ENCODE measurements at regions not wholly inside any gene's neighbourhood (a gene's known extent, or its start where the extent isn't known, plus 50 kb on each side); places are given as distances from the start of the nearest gene placed in this dataset.

DNA sequence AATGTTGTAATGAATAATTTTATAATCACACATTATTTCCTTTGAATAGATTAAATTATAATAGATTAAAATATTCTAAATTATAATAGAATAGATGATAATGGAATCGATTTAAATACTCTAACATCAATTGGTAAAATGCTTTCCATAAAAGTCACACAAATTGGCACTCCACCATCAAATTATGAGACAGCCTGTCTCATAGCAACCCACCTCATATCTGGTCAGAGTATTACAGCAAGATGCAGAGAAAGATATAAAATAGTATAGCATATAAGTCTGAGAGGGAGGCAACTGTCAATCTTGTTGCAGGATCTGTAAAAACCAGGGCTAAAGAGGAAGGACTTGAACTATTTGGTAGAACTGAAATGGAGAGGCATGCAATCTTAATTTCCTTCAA lies 98.4 kb upstream of the NCKAP5 start:
- 86% methylated on average over 1 of the region's 1 CpG for WGBS (ENCODE audit: insufficient coverage, low lambda C conversion rate)
- no peaks in the 10 kb centered on the region for H3K36me3 ChIP-seq (ENCODE audit: control insufficient read depth, insufficient read depth, low read length)
- H3K27ac ChIP-seq (ENCODE audit: low read length): no peak overlapping the region
- H3K4me3 ChIP-seq (ENCODE audit: low read length): no peak overlapping the region
- H3K9me3 ChIP-seq (ENCODE audit: control insufficient read depth, low read depth, low read length): no peaks in the 10 kb centered on the region
- no peak for DNase-seq
- H3K4me1 ChIP-seq (ENCODE audit: control insufficient read depth, insufficient read depth, low read length): no peaks in the 10 kb centered on the region
- no peaks in the 10 kb centered on the region for H3K27me3 ChIP-seq (ENCODE audit: control insufficient read depth, insufficient read depth, low read length)

DNA sequence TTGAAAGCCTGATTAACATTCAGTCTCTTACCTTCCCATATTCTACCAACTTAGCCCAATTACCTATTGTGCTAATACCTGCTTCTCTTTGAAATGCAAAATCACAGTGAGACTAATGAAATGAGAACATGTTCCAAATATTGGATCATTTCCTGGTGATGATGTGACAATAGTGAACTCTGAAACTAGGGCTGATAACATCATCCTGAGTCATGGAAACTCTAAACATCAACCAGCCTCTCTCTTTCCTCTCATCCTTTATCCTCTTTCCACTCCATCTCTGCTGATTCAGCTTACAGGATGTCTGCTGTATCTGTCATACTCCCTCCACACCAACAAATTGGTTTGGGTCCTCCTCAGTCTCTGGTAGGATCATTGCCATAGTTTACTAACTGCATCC lies 98.8 kb upstream of the NCKAP5 start:
- Histone ChIP-seq H3K36me3 (ENCODE audit: control insufficient read depth, insufficient read depth, low read length) (no peaks in the 10 kb centered on the region), H3K4me3 (ENCODE audit: low read length) (no peak overlapping the region), H3K9me3 (ENCODE audit: control insufficient read depth, low read depth, low read length) (no peaks in the 10 kb centered on the region), H3K27ac (ENCODE audit: low read length) (no peak overlapping the region), H3K27me3 (ENCODE audit: control insufficient read depth, insufficient read depth, low read length) (no peaks in the 10 kb centered on the region), H3K4me1 (ENCODE audit: control insufficient read depth, insufficient read depth, low read length) (no peaks in the 10 kb centered on the region)
- DNase-seq: no peak

GRCh38 chr2:133667968-133668367 lies 99.7 kb upstream of the NCKAP5 start:
- H3K4me3 ChIP-seq (ENCODE audit: low read length): no peak overlapping the region
- no peaks in the 10 kb centered on the region for H3K9me3 ChIP-seq (ENCODE audit: control insufficient read depth, low read depth, low read length)
- no CpG with 5 or more reads among the region's 1 CpG for WGBS (ENCODE audit: insufficient coverage, low lambda C conversion rate)

GRCh38 chr2:133668547-133668946 lies 100.3 kb upstream of the NCKAP5 start:
- WGBS (ENCODE audit: insufficient coverage, low lambda C conversion rate): 100% methylated on average over 2 of the region's 2 CpGs
- H3K27ac ChIP-seq (ENCODE audit: low read length): no peak overlapping the region
- no peaks in the 10 kb centered on the region for H3K9me3 ChIP-seq (ENCODE audit: control insufficient read depth, low read depth, low read length)
- H3K36me3 ChIP-seq (ENCODE audit: control insufficient read depth, insufficient read depth, low read length): no peaks in the 10 kb centered on the region
- H3K4me3 ChIP-seq (ENCODE audit: low read length): no peak overlapping the region
- H3K27me3 ChIP-seq (ENCODE audit: control insufficient read depth, insufficient read depth, low read length): no peaks in the 10 kb centered on the region
- no peak for DNase-seq
- no peaks in the 10 kb centered on the region for H3K4me1 ChIP-seq (ENCODE audit: control insufficient read depth, insufficient read depth, low read length)

More at GRCh38 chr2:133667968-133668367, 99.7 kb upstream of the NCKAP5 start:
- H3K4me1 ChIP-seq (ENCODE audit: control insufficient read depth, insufficient read depth, low read length): no peaks in the 10 kb centered on the region
- no peak overlapping the region for H3K27ac ChIP-seq (ENCODE audit: low read length)
- H3K36me3 ChIP-seq (ENCODE audit: control insufficient read depth, insufficient read depth, low read length): no peaks in the 10 kb centered on the region
- DNase-seq: no peak
- no peaks in the 10 kb centered on the region for H3K27me3 ChIP-seq (ENCODE audit: control insufficient read depth, insufficient read depth, low read length)

- WGBS (ENCODE audit: insufficient coverage, low lambda C conversion rate): no CpG with 5 or more reads among the region's 6 CpGs
- H3K9me3 ChIP-seq (ENCODE audit: control insufficient read depth, low read depth, low read length): no peaks in the 10 kb centered on the region
These were observed 105.1 kb upstream of the NCKAP5 start for GRCh38 chr2:133673305-133673905.

DNA sequence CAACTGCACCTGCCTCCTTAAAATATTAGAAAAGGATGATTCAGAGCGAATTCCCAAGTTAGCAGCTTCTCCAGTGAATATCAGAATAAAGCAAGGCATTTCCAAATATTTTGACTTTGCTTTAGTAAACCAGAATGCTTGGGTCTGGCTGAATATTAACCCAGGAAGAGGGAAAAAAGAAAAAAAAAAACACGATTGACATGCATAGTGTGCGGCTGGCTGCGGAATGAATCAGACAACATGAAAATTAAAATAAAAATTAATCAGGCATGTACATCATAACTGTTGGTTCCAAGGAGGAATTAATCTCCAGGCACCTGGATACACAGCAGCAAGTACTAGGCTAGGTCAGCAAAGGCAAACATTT lies 105.8 kb upstream of the NCKAP5 start:
- Histone ChIP-seq H3K9me3 (ENCODE audit: control insufficient read depth, low read depth, low read length) (no peaks in the 10 kb centered on the region), H3K27ac (ENCODE audit: low read length) (no peak overlapping the region), H3K4me1 (ENCODE audit: control insufficient read depth, insufficient read depth, low read length) (peaks cover 5% of the 10 kb centered on the region), H3K36me3 (ENCODE audit: control insufficient read depth, insufficient read depth, low read length) (no peaks in the 10 kb centered on the region), H3K27me3 (ENCODE audit: control insufficient read depth, insufficient read depth, low read length) (peaks cover 2% of the 10 kb centered on the region), H3K4me3 (ENCODE audit: low read length) (no peak overlapping the region)
- no peak for DNase-seq
- WGBS (ENCODE audit: insufficient coverage, low lambda C conversion rate): 30% methylated on average over 3 of the region's 4 CpGs

More at GRCh38 chr2:133673305-133673905, 105.1 kb upstream of the NCKAP5 start:
- Histone ChIP-seq H3K27me3 (ENCODE audit: control insufficient read depth, insufficient read depth, low read length) (peaks cover 2% of the 10 kb centered on the region), H3K36me3 (ENCODE audit: control insufficient read depth, insufficient read depth, low read length) (no peaks in the 10 kb centered on the region), H3K27ac (ENCODE audit: low read length) (no peak overlapping the region), H3K4me3 (ENCODE audit: low read length) (no peak overlapping the region), H3K4me1 (ENCODE audit: control insufficient read depth, insufficient read depth, low read length) (peaks cover 5% of the 10 kb centered on the region)
- no peak for DNase-seq

- WGBS (ENCODE audit: insufficient coverage, low lambda C conversion rate): 20% methylated on average over 1 of the region's 21 CpGs
- peak; percentile 26 to 39 for DNase-seq
- Histone ChIP-seq H3K27ac (ENCODE audit: low read length) (peak overlapping the region; percentile 4), H3K4me1 (ENCODE audit: control insufficient read depth, insufficient read depth, low read length) (peaks cover 5% of the 10 kb centered on the region), H3K9me3 (ENCODE audit: control insufficient read depth, low read depth, low read length) (no peaks in the 10 kb centered on the region), H3K4me3 (ENCODE audit: low read length) (no peak overlapping the region), H3K36me3 (ENCODE audit: control insufficient read depth, insufficient read depth, low read length) (no peaks in the 10 kb centered on the region), H3K27me3 (ENCODE audit: control insufficient read depth, insufficient read depth, low read length) (peaks cover 2% of the 10 kb centered on the region)
These were observed 106.4 kb upstream of the NCKAP5 start for GRCh38 chr2:133674433-133675331.

- no peak overlapping the region for H3K27ac ChIP-seq (ENCODE audit: low read length)
- H3K27me3 ChIP-seq (ENCODE audit: control insufficient read depth, insufficient read depth, low read length): peaks cover 2% of the 10 kb centered on the region
These were observed 108.3 kb upstream of the NCKAP5 start for GRCh38 chr2:133676392-133677130.

DNA sequence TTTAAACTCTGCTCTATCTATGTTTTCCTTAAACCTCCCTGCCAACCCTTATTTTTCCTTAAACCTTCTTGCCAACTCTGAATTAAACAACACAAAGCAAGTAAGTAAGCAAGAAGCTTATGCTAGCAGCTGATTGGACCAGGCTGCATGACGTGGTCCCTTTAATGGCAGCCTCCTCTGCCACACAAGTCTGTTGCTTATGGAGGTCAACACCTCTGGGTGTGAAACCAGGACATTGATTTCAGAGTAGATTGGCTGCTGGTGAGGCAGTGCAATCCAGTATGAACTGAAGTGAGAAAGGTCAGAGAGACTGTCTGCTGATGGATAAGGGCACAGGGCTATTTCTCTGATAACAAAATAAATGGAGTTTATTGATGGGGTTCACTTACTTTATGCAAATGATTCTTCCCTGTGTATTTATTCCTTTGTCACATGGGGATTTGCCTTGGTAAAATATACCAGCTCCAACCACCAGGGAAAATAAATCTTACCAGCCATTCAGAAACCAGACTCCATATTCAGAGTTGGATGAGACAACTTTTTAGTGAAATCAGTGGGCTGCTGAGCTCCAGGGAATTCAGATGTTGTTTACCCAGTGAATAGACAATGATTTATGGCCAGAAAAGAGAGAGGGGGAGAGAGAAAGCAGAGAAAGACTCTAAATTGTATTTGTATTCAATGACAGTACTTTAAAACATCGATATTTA lies 112.2 kb upstream of the NCKAP5 start:
- Histone ChIP-seq H3K9me3 (ENCODE audit: control insufficient read depth, low read depth, low read length) (no peaks in the 10 kb centered on the region), H3K4me1 (ENCODE audit: control insufficient read depth, insufficient read depth, low read length) (no peaks in the 10 kb centered on the region), H3K27ac (ENCODE audit: low read length) (no peak overlapping the region), H3K36me3 (ENCODE audit: control insufficient read depth, insufficient read depth, low read length) (no peaks in the 10 kb centered on the region), H3K27me3 (ENCODE audit: control insufficient read depth, insufficient read depth, low read length) (peaks cover 2% of the 10 kb centered on the region), H3K4me3 (ENCODE audit: low read length) (no peak overlapping the region)
- DNase-seq: no peak
- WGBS (ENCODE audit: insufficient coverage, low lambda C conversion rate): no CpG with 5 or more reads among the region's 2 CpGs

More at GRCh38 chr2:133676392-133677130, 108.3 kb upstream of the NCKAP5 start:
- no peaks in the 10 kb centered on the region for H3K36me3 ChIP-seq (ENCODE audit: control insufficient read depth, insufficient read depth, low read length)
- WGBS (ENCODE audit: insufficient coverage, low lambda C conversion rate): no CpG with 5 or more reads among the region's 1 CpG
- peaks cover 5% of the 10 kb centered on the region for H3K4me1 ChIP-seq (ENCODE audit: control insufficient read depth, insufficient read depth, low read length)
- no peaks in the 10 kb centered on the region for H3K9me3 ChIP-seq (ENCODE audit: control insufficient read depth, low read depth, low read length)
- no peak for DNase-seq
- no peak overlapping the region for H3K4me3 ChIP-seq (ENCODE audit: low read length)

- Histone ChIP-seq H3K36me3 (ENCODE audit: control insufficient read depth, insufficient read depth, low read length) (no peaks in the 10 kb centered on the region), H3K27ac (ENCODE audit: low read length) (no peak overlapping the region), H3K4me3 (ENCODE audit: low read length) (no peak overlapping the region), H3K4me1 (ENCODE audit: control insufficient read depth, insufficient read depth, low read length) (no peaks in the 10 kb centered on the region), H3K27me3 (ENCODE audit: control insufficient read depth, insufficient read depth, low read length) (no peaks in the 10 kb centered on the region), H3K9me3 (ENCODE audit: control insufficient read depth, low read depth, low read length) (no peaks in the 10 kb centered on the region)
- no CpG with 5 or more reads among the region's 1 CpG for WGBS (ENCODE audit: insufficient coverage, low lambda C conversion rate)
- no peak for DNase-seq
These were observed 114.1 kb upstream of the NCKAP5 start for GRCh38 chr2:133682347-133682746.

Measured in large intestine (tissue), 3 donors.